ENCODE measurements at regions not wholly inside any gene's neighbourhood (a gene's known extent, or its start where the extent isn't known, plus 50 kb on each side); places are given as distances from the start of the nearest gene placed in this dataset.
"Not testable (repeated sequence)": the region's sequence is repeated elsewhere in the genome, so short reads cannot be mapped to it uniquely, and the experiment has no call there.

GRCh38 chr14:59127437-59127732 is 61.1 kb upstream of the DAAM1 start:
- no peak for DNase-seq

- DNase-seq: no peak
Measured at GRCh38 chr14:59130462-59130861, 58.0 kb upstream of the DAAM1 start.

- DNase-seq: no peak
Measured at GRCh38 chr14:59131938-59132795, 56.3 kb upstream of the DAAM1 start.

- DNase-seq: no peak
Measured at GRCh38 chr14:59132796-59133494, 55.5 kb upstream of the DAAM1 start.

- no peak for DNase-seq
Measured at GRCh38 chr14:59133709-59134108, 54.8 kb upstream of the DAAM1 start.

- DNase-seq: no peak
Measured at GRCh38 chr14:59134307-59134706, 54.2 kb upstream of the DAAM1 start.

- DNase-seq: no peak
Measured at GRCh38 chr14:59137256-59137655, 51.2 kb upstream of the DAAM1 start.

GRCh38 chr14:59138576-59138975 is 49.9 kb upstream of the DAAM1 start:
- not testable (repeated sequence) for DNase-seq

All from hematopoietic multipotent progenitor cell treated with erythropoietin and hydrocortisone succinate and interleukin-3 and kit ligand, for 6 days (in vitro differentiated cells).